ENCODE measurements at regions not wholly inside any gene's neighbourhood (a gene's known extent, or its start where the extent isn't known, plus 50 kb on each side); places are given as distances from the start of the nearest gene placed in this dataset.
"Not testable (repeated sequence)": the region's sequence is repeated elsewhere in the genome, so short reads cannot be mapped to it uniquely, and the experiment has no call there.

DNA sequence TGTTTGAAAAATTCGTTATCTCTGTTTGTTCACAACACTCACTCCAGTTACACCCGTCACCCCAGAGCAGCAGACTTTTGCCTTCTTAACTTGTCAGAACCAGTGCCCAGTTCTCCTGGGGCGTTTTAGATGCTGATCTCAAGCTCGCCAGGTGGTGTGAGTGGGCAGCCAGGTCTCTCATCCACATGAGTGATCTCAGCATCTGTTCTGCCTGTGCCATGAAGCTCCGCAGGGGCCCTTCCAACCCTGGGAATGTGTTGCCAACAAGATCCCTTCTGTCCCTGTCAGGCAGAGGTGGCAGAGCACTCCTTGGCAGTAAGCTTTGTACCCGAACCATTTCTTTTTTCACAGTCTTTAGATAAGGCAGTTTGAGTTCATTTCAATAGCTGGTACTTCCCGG is 896.5 kb downstream of the UQCRFS1 start:
- H3K27me3 ChIP-seq (ENCODE audit: control insufficient read depth, insufficient read depth, low read length) = peaks cover 5% of the 10 kb centered on the region
- no peak overlapping the region for H3K9ac ChIP-seq (ENCODE audit: low read depth, low read length)
- no peaks in the 10 kb centered on the region for H3K36me3 ChIP-seq (ENCODE audit: insufficient read depth, low read length)
- H3K9me3 ChIP-seq (replicated peaks; ENCODE audit: low read length) = no peaks in the 10 kb centered on the region
- no peak overlapping the region for H3K4me3 ChIP-seq (ENCODE audit: low read length)
- no peak overlapping the region for H3K4me2 ChIP-seq (ENCODE audit: low read length)
- H3K4me1 ChIP-seq (ENCODE audit: control insufficient read depth, insufficient read depth, low read length) = peaks cover 13% of the 10 kb centered on the region

DNA sequence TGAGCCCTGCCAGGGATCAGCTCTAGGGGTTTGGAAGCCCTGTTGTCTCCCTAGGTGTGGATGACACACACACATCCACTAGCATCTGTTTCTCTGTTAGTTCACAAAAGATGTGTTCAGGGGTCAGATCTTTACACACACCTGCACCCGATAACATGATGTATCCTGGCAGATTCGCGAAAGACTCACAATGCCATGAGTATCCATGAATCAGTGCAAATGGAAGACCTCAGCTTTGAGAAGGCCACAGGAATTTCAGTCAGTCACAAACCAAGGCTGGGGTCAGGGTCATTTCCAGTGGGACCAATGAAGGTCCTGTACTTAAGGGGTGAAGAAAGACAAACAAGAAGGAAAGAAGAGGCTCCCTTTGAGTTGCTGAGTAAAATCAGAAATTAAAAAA is 898.2 kb downstream of the UQCRFS1 start:
- Histone ChIP-seq H3K27me3 (ENCODE audit: control insufficient read depth, insufficient read depth, low read length) (peaks cover 5% of the 10 kb centered on the region), H3K9ac (ENCODE audit: low read depth, low read length) (no peak overlapping the region), H3K9me3 (replicated peaks; ENCODE audit: low read length) (no peaks in the 10 kb centered on the region), H3K4me2 (ENCODE audit: low read length) (no peak overlapping the region), H3K4me3 (ENCODE audit: low read length) (no peak overlapping the region), H3K4me1 (ENCODE audit: control insufficient read depth, insufficient read depth, low read length) (peaks cover 13% of the 10 kb centered on the region), H3K36me3 (ENCODE audit: insufficient read depth, low read length) (no peaks in the 10 kb centered on the region)

DNA sequence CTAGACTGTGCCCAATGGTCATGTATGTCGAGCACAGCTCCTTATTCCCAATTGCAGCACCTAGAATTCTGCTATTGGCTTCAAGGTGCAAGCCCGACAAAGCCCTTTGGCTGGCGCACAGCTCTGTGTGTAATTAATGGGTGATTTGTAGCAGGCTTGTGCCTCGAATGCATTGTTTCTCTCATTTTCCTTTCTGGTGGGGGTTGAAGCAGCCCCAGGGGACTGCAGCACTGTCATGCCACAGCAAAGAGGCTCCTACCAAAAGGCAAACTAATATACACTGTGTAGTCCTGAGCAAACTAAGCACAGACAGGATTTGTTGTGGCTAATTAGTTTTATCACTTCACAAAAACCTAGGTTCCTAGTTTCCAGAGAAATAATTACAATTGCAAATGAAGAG is 898.7 kb downstream of the UQCRFS1 start:
- H3K4me1 ChIP-seq (ENCODE audit: control insufficient read depth, insufficient read depth, low read length) = peaks cover 13% of the 10 kb centered on the region
- H3K36me3 ChIP-seq (ENCODE audit: insufficient read depth, low read length) = no peaks in the 10 kb centered on the region
- H3K9ac ChIP-seq (ENCODE audit: low read depth, low read length) = peak overlapping the region; percentile 6
- no peaks in the 10 kb centered on the region for H3K9me3 ChIP-seq (replicated peaks; ENCODE audit: low read length)
- peak overlapping the region; percentile 54 for H3K4me3 ChIP-seq (ENCODE audit: low read length)
- H3K4me2 ChIP-seq (ENCODE audit: low read length) = peak overlapping the region; percentile 61
- peaks cover 5% of the 10 kb centered on the region for H3K27me3 ChIP-seq (ENCODE audit: control insufficient read depth, insufficient read depth, low read length)

DNA sequence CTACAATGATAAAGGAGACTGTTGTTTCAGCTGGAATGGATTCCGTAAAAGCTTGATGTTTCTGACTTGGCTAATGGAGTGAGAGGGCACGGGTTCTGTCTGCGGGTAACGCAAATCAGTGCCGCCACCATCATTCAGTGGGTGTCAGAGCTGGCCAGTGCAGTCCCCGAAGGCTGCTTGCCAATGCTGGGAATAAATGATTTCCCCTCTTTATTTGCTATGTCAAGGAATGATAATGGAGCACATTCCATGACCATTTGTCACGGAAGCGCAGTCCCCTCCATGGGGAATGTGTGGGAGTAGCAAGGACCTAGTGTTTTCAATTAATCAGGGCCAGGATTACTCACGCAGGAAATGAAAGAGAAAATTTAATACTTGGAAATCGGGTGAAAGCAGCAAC is 899.3 kb downstream of the UQCRFS1 start:
- Histone ChIP-seq H3K4me2 (ENCODE audit: low read length) (peak overlapping the region; percentile 61), H3K9me3 (replicated peaks; ENCODE audit: low read length) (no peaks in the 10 kb centered on the region), H3K27me3 (ENCODE audit: control insufficient read depth, insufficient read depth, low read length) (no peaks in the 10 kb centered on the region), H3K36me3 (ENCODE audit: insufficient read depth, low read length) (no peaks in the 10 kb centered on the region), H3K4me1 (ENCODE audit: control insufficient read depth, insufficient read depth, low read length) (peaks cover 13% of the 10 kb centered on the region), H3K9ac (ENCODE audit: low read depth, low read length) (peak overlapping the region; percentile 29), H3K4me3 (ENCODE audit: low read length) (peak overlapping the region; percentile 54)

- Histone ChIP-seq H3K9me3 (replicated peaks; ENCODE audit: low read length) (no peaks in the 10 kb centered on the region), H3K4me2 (ENCODE audit: low read length) (no peak overlapping the region), H3K36me3 (ENCODE audit: insufficient read depth, low read length) (no peaks in the 10 kb centered on the region), H3K4me1 (ENCODE audit: control insufficient read depth, insufficient read depth, low read length) (peaks cover 13% of the 10 kb centered on the region), H3K27me3 (ENCODE audit: control insufficient read depth, insufficient read depth, low read length) (no peaks in the 10 kb centered on the region), H3K4me3 (ENCODE audit: low read length) (no peak overlapping the region), H3K9ac (ENCODE audit: low read depth, low read length) (no peak overlapping the region)
Observed at GRCh38 chr19:28312269-28312668, 900.7 kb downstream of the UQCRFS1 start.

GRCh38 chr19:28310829-28311228 is 902.1 kb downstream of the UQCRFS1 start:
- not testable (repeated sequence) for H3K36me3 ChIP-seq (ENCODE audit: insufficient read depth, low read length); H3K9ac ChIP-seq (ENCODE audit: low read depth, low read length); H3K9me3 ChIP-seq (replicated peaks; ENCODE audit: low read length); H3K4me2 ChIP-seq (ENCODE audit: low read length); H3K27me3 ChIP-seq (ENCODE audit: control insufficient read depth, insufficient read depth, low read length); H3K4me3 ChIP-seq (ENCODE audit: low read length)
- H3K4me1 ChIP-seq (ENCODE audit: control insufficient read depth, insufficient read depth, low read length) = peaks cover 13% of the 10 kb centered on the region

- no peak overlapping the region for H3K4me2 ChIP-seq (ENCODE audit: low read length)
- no peak overlapping the region for H3K9ac ChIP-seq (ENCODE audit: low read depth, low read length)
- no peaks in the 10 kb centered on the region for H3K9me3 ChIP-seq (replicated peaks; ENCODE audit: low read length)
- no peaks in the 10 kb centered on the region for H3K36me3 ChIP-seq (ENCODE audit: insufficient read depth, low read length)
- H3K27me3 ChIP-seq (ENCODE audit: control insufficient read depth, insufficient read depth, low read length) = no peaks in the 10 kb centered on the region
- H3K4me1 ChIP-seq (ENCODE audit: control insufficient read depth, insufficient read depth, low read length) = peaks cover 6% of the 10 kb centered on the region
- H3K4me3 ChIP-seq (ENCODE audit: low read length) = no peak overlapping the region
Observed at GRCh38 chr19:28309070-28309469, 903.9 kb downstream of the UQCRFS1 start.

DNA sequence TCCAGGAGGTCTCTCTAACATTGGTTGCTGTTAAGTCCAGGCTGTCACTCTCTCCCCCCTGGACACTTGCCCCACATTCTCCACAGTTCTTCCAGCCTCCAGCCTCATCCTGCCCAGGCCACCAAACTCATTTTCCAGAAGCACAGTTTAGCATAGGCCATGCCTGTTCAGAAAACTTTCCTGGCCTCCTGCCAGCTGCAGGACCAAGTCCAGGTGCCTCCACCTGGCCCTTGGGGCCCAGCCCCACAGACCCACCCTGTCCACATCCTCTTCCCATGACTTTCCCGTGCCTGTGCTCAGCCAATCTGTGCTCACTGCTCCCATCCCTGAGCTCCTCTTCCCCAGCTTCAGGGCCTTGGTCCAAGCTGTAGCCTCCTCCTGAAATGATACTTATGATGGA is 905.0 kb downstream of the UQCRFS1 start:
- Histone ChIP-seq H3K4me2 (ENCODE audit: low read length) (no peak overlapping the region), H3K4me3 (ENCODE audit: low read length) (no peak overlapping the region), H3K9me3 (replicated peaks; ENCODE audit: low read length) (no peaks in the 10 kb centered on the region), H3K4me1 (ENCODE audit: control insufficient read depth, insufficient read depth, low read length) (no peaks in the 10 kb centered on the region), H3K27me3 (ENCODE audit: control insufficient read depth, insufficient read depth, low read length) (no peaks in the 10 kb centered on the region), H3K9ac (ENCODE audit: low read depth, low read length) (no peak overlapping the region), H3K36me3 (ENCODE audit: insufficient read depth, low read length) (no peaks in the 10 kb centered on the region)

GRCh38 chr19:28307487-28307886 is 905.5 kb downstream of the UQCRFS1 start:
- Histone ChIP-seq H3K27me3 (ENCODE audit: control insufficient read depth, insufficient read depth, low read length) (no peaks in the 10 kb centered on the region), H3K36me3 (ENCODE audit: insufficient read depth, low read length) (no peaks in the 10 kb centered on the region), H3K4me2 (ENCODE audit: low read length) (no peak overlapping the region), H3K4me3 (ENCODE audit: low read length) (no peak overlapping the region), H3K4me1 (ENCODE audit: control insufficient read depth, insufficient read depth, low read length) (no peaks in the 10 kb centered on the region), H3K9me3 (replicated peaks; ENCODE audit: low read length) (no peaks in the 10 kb centered on the region), H3K9ac (ENCODE audit: low read depth, low read length) (no peak overlapping the region)

- H3K4me2 ChIP-seq (ENCODE audit: low read length) = no peak overlapping the region
Observed at GRCh38 chr19:28305513-28305912, 907.4 kb downstream of the UQCRFS1 start.

DNA sequence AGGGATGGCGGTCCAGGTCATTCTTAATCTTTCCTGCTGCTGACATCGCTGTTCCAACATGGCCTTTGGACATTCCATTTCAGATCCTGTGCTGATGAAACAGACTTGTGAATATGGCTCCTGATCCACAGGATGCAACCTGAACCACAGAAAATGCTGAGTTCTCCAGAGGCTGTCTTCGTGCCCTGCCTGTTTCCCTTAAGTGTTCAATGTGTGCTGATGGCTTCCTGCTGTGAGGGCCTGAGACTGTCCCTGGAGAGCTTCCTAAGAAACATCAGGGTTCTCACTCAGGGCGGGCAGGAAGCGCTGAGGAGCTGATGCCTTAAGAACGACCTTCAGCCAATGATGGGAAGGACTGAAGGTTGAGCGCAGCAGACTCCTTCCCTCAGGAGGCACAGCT is 909.4 kb downstream of the UQCRFS1 start:
- Histone ChIP-seq H3K9me3 (replicated peaks; ENCODE audit: low read length) (no peaks in the 10 kb centered on the region), H3K4me1 (ENCODE audit: control insufficient read depth, insufficient read depth, low read length) (no peaks in the 10 kb centered on the region), H3K9ac (ENCODE audit: low read depth, low read length) (no peak overlapping the region), H3K27me3 (ENCODE audit: control insufficient read depth, insufficient read depth, low read length) (peaks cover 8% of the 10 kb centered on the region), H3K4me3 (ENCODE audit: low read length) (no peak overlapping the region), H3K36me3 (ENCODE audit: insufficient read depth, low read length) (no peaks in the 10 kb centered on the region), H3K4me2 (ENCODE audit: low read length) (no peak overlapping the region)

More at GRCh38 chr19:28305513-28305912, 907.4 kb downstream of the UQCRFS1 start:
- Histone ChIP-seq H3K9me3 (replicated peaks; ENCODE audit: low read length) (no peaks in the 10 kb centered on the region), H3K27me3 (ENCODE audit: control insufficient read depth, insufficient read depth, low read length) (peaks cover 8% of the 10 kb centered on the region), H3K9ac (ENCODE audit: low read depth, low read length) (no peak overlapping the region), H3K36me3 (ENCODE audit: insufficient read depth, low read length) (no peaks in the 10 kb centered on the region), H3K4me1 (ENCODE audit: control insufficient read depth, insufficient read depth, low read length) (no peaks in the 10 kb centered on the region), H3K4me3 (ENCODE audit: low read length) (no peak overlapping the region)

GRCh38 chr19:28301961-28302360 is 911.0 kb downstream of the UQCRFS1 start:
- Histone ChIP-seq H3K4me2 (ENCODE audit: low read length) (no peak overlapping the region), H3K4me1 (ENCODE audit: control insufficient read depth, insufficient read depth, low read length) (no peaks in the 10 kb centered on the region), H3K4me3 (ENCODE audit: low read length) (no peak overlapping the region), H3K9ac (ENCODE audit: low read depth, low read length) (no peak overlapping the region), H3K9me3 (replicated peaks; ENCODE audit: low read length) (no peaks in the 10 kb centered on the region), H3K27me3 (ENCODE audit: control insufficient read depth, insufficient read depth, low read length) (peaks cover 8% of the 10 kb centered on the region), H3K36me3 (ENCODE audit: insufficient read depth, low read length) (no peaks in the 10 kb centered on the region)
